AG04450 (cell line): ENCODE measurements at regions not wholly inside any gene's neighbourhood (a gene's known extent, or its start where the extent isn't known, plus 50 kb on each side); places are given as distances from the start of the nearest gene placed in this dataset.

ENCODE experiments used
- CTCF ChIA-PET: fragments of 300-600, 350-600 bp; formaldehyde crosslinking; extraction: SDS; loops from one replicate; lab custom pipeline; 2022; ENCODE audit warnings: antibody characterized with exemption, inconsistent platforms; lab: Charles Lee
- POLR2A ChIA-PET: fragments of 350-600 bp; formaldehyde crosslinking; extraction: SDS; loops from one replicate; lab custom pipeline; 2021; ENCODE audit warnings: antibody characterized with exemption, inconsistent platforms; lab: Yijun Ruan, JAX
- DNase-seq: peaks from one replicate; pipeline ENCODE4 v3.0.0-alpha.2; 2011; ENCODE audit warnings: low read depth, low spot score
- H3K27ac ChIP-seq: one replicate; pipeline ENCODE4 v1.5.1; 2012; ENCODE audit warnings: low read depth, low read length, control low read depth
- H3K27me3 ChIP-seq: one replicate; pipeline ENCODE4 v1.6.0; 2012; ENCODE audit warnings: low read length; ENCODE audit not compliant: control insufficient read depth, insufficient read depth
- H3K4me3 ChIP-seq: 2 replicates; pipeline ENCODE4 v1.5.1; 2011; ENCODE audit warnings: mild to moderate bottlenecking, low read depth, low read length, control low read depth
- H3K9me3 ChIP-seq: 2 replicates; pipeline ENCODE4 v1.5.1; 2012; ENCODE audit warnings: low read length; ENCODE audit not compliant: control insufficient read depth, insufficient read depth
- TF ChIP-seq, protein P1 (sequence below): IDR thresholded peaks from 2 replicates; pipeline ENCODE4 v1.5.1; 2011; ENCODE audit warnings: low read depth, low read length, control low read depth, inconsistent platforms

- DNase-seq = no peak
- CTCF ChIA-PET = interaction anchor here (0.6 kb wide), 1 partner anchor 1856 kb away, joined by 3 read pairs; no protein-coding TSS in a partner anchor
- Histone ChIP-seq H3K4me3 (no peak overlapping the region), H3K27me3 (no peaks in the 10 kb centered on the region), H3K27ac (no peak overlapping the region), H3K9me3 (no peaks in the 10 kb centered on the region)
- TF ChIP-seq, protein P1, sequence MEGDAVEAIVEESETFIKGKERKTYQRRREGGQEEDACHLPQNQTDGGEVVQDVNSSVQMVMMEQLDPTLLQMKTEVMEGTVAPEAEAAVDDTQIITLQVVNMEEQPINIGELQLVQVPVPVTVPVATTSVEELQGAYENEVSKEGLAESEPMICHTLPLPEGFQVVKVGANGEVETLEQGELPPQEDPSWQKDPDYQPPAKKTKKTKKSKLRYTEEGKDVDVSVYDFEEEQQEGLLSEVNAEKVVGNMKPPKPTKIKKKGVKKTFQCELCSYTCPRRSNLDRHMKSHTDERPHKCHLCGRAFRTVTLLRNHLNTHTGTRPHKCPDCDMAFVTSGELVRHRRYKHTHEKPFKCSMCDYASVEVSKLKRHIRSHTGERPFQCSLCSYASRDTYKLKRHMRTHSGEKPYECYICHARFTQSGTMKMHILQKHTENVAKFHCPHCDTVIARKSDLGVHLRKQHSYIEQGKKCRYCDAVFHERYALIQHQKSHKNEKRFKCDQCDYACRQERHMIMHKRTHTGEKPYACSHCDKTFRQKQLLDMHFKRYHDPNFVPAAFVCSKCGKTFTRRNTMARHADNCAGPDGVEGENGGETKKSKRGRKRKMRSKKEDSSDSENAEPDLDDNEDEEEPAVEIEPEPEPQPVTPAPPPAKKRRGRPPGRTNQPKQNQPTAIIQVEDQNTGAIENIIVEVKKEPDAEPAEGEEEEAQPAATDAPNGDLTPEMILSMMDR = no peak
- POLR2A ChIA-PET = no interaction called here
These were observed 1183.9 kb downstream of the SLITRK1 start for GRCh38 chr13:82698383-82698782.

- no peaks in the 10 kb centered on the region for H3K27me3 ChIP-seq
- no peak for DNase-seq
- no peaks in the 10 kb centered on the region for H3K9me3 ChIP-seq
- H3K4me3 ChIP-seq = no peak overlapping the region
- H3K27ac ChIP-seq = no peak overlapping the region
- CTCF ChIA-PET = no interaction called here
- TF ChIP-seq, protein P1 = no peak
- POLR2A ChIA-PET = no interaction called here
These were observed 1188.7 kb downstream of the SLITRK1 start for GRCh38 chr13:82693607-82694006.

DNA sequence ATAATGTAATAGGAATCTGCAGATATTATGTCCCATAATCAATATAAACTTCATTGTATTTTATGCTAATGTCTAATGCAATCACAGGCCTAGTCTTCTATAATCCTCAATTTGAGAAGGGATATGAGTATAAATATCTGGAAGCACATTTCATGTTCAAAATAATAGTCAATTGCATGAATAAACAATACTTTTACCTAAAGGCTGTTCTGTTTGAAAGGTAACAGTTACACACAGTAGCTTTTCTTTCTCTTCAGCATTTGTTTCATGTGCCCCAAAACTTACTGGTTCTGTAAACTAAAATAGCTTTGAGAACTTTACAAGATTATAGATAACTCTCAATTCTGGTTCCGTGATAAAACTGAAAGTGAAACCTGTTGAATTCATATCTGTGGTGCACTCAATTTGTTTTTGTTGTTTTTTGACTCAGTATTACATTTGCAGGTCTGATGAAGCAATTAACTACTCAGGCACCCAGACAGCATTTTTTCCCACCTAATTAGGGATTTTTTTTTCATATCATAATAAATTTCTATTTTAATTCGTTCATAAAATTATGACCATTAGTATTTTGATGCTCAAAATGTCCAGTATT lies 1193.8 kb downstream of the SLITRK1 start:
- DNase-seq = no peak

GRCh38 chr13:82687884-82688283 lies 1194.4 kb downstream of the SLITRK1 start:
- Histone ChIP-seq H3K9me3 (no peaks in the 10 kb centered on the region), H3K27me3 (no peaks in the 10 kb centered on the region), H3K4me3 (no peak overlapping the region), H3K27ac (no peak overlapping the region)
- CTCF ChIA-PET = no interaction called here
- POLR2A ChIA-PET = no interaction called here
- DNase-seq = no peak
- TF ChIP-seq, protein P1 = no peak

More for the DNA sequence above, 1193.8 kb downstream of the SLITRK1 start:
- ChIA-PET POLR2A (no interaction called here), CTCF (no interaction called here)
- no peaks in the 10 kb centered on the region for H3K9me3 ChIP-seq
- no peaks in the 10 kb centered on the region for H3K27me3 ChIP-seq
- TF ChIP-seq, protein P1 = no peak
- no peak overlapping the region for H3K27ac ChIP-seq
- H3K4me3 ChIP-seq = peak overlapping the region; percentile 41

- H3K27me3 ChIP-seq = no peaks in the 10 kb centered on the region
- no peak overlapping the region for H3K27ac ChIP-seq
- H3K9me3 ChIP-seq = no peaks in the 10 kb centered on the region
- no peak overlapping the region for H3K4me3 ChIP-seq
- CTCF ChIA-PET = no interaction called here
- DNase-seq = no peak
- POLR2A ChIA-PET = no interaction called here
- TF ChIP-seq, protein P1 = no peak
These were observed 1200.7 kb downstream of the SLITRK1 start for GRCh38 chr13:82681535-82681934.
